ENCODE measurements at regions not wholly inside any gene's neighbourhood (a gene's known extent, or its start where the extent isn't known, plus 50 kb on each side); places are given as distances from the start of the nearest gene placed in this dataset.

DNA sequence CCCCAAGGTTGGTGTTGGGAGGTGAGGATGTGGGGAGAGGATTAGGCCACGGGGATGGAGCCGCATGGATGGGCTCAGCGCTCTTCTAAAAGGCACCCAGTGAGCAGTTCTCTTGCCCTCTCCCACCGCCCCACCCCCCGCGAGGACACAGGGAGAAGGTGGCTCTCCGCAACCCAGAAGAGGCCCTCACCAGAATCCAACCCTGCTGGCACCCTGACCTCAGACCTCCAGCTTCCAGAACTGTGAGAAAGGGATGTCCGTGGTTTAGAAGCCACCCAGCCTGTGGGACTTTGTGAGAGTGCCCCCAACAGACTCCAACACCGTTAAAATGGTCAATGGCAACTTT is 242.8 kb upstream of the PPP2R2D start:
- TF ChIP-seq CTCF (IDR thresholded peaks at IDR 0.05; ENCODE audit: insufficient read depth, low read depth, low read length): no peak

GRCh38 chr10:131658476-131659110 is 242.2 kb upstream of the PPP2R2D start:
- no peak for DNase-seq (ENCODE audit: low read depth)
- H3K4me3 ChIP-seq (ENCODE audit: low read depth, low read length): no peak overlapping the region
- no peak for TF ChIP-seq CTCF (IDR thresholded peaks at IDR 0.05; ENCODE audit: insufficient read depth, low read depth, low read length)

More for the DNA sequence above, 242.8 kb upstream of the PPP2R2D start:
- no peak for DNase-seq (ENCODE audit: low read depth)
- H3K4me3 ChIP-seq (ENCODE audit: low read depth, low read length): no peak overlapping the region

DNA sequence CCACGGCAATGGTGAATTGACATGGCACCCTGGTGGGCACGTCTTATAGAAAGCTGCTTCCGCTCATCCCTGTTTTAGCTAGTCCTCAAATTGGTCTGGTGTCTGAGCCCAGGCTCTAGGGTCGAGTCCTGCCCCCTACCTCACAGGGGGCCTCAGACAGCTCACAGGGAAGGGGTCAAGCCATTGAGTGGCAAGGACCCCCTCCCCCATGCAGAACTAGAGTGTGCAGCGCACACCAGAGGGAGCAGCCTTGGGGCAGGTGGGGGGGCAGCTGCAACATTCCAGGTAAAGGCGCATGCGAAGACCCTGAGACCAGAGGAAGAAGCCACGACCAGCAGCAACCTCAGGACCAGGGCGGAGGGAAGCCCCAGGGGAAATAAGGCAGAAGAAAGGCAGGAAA is 240.4 kb upstream of the PPP2R2D start:
- DNase-seq (ENCODE audit: low read depth): no peak

DNA sequence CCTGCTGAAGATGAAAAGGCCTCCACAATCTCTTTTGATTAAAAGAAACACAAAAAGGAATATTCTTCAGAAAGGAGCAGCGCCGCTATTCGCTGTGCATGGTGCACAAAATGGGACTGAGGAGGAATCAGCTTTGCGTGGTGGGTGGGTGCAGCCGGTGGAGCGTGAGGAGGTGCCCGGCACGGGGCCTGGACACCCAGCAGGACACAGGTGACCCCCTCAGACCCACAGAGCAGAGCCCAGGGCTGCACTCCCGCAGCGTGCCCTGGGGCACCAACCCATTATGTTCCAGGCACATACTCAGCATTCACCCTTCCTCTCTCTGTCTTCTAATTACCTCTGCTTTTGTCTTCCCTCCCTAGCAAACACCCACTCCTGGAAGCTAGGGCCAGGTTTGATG is 238.0 kb upstream of the PPP2R2D start:
- no peak overlapping the region for H3K4me3 ChIP-seq (ENCODE audit: low read depth, low read length)
- no peak for TF ChIP-seq CTCF (IDR thresholded peaks at IDR 0.05; ENCODE audit: insufficient read depth, low read depth, low read length)
- no peak for DNase-seq (ENCODE audit: low read depth)

More for the DNA sequence above, 240.4 kb upstream of the PPP2R2D start:
- H3K4me3 ChIP-seq (ENCODE audit: low read depth, low read length): no peak overlapping the region
- TF ChIP-seq CTCF (IDR thresholded peaks at IDR 0.05; ENCODE audit: insufficient read depth, low read depth, low read length): no peak

GRCh38 chr10:131663351-131663750 is 237.5 kb upstream of the PPP2R2D start:
- TF ChIP-seq CTCF (IDR thresholded peaks at IDR 0.05; ENCODE audit: insufficient read depth, low read depth, low read length): no peak
- DNase-seq (ENCODE audit: low read depth): no peak
- H3K4me3 ChIP-seq (ENCODE audit: low read depth, low read length): no peak overlapping the region

GRCh38 chr10:131666091-131666490 is 234.7 kb upstream of the PPP2R2D start:
- no peak for TF ChIP-seq CTCF (IDR thresholded peaks at IDR 0.05; ENCODE audit: insufficient read depth, low read depth, low read length)
- no peak overlapping the region for H3K4me3 ChIP-seq (ENCODE audit: low read depth, low read length)
- no peak for DNase-seq (ENCODE audit: low read depth)

GRCh38 chr10:131667047-131667446 is 233.8 kb upstream of the PPP2R2D start:
- TF ChIP-seq CTCF (IDR thresholded peaks at IDR 0.05; ENCODE audit: insufficient read depth, low read depth, low read length): no peak
- no peak overlapping the region for H3K4me3 ChIP-seq (ENCODE audit: low read depth, low read length)
- no peak for DNase-seq (ENCODE audit: low read depth)

Data from fibroblast of villous mesenchyme (primary cell).